Body of pancreas (tissue), 4 donors: ENCODE measurements at regions not wholly inside any gene's neighbourhood (a gene's known extent, or its start where the extent isn't known, plus 50 kb on each side); places are given as distances from the start of the nearest gene placed in this dataset.

Experiments used
- POLR2A ChIP-seq, 3 donors: fragments of 450-650 bp; IDR thresholded peaks; one replicate each; pipeline ENCODE4 v1.6.1; 2016; ENCODE audit warnings: antibody characterized with exemption in 3 of 3, mild to moderate bottlenecking in 2 of 3
- TF ChIP-seq, protein P1 (sequence below), 7 experiments: fragments of 450-650 bp in 4 of 7; fragments of 200-600 bp in 3 of 7; sonication (generic) in 3 of 7; IDR thresholded peaks; one replicate each; pipeline ENCODE4 v1.5.1; 2016 to 2019; ENCODE audit warnings: antibody characterized with exemption in 7 of 7

DNA sequence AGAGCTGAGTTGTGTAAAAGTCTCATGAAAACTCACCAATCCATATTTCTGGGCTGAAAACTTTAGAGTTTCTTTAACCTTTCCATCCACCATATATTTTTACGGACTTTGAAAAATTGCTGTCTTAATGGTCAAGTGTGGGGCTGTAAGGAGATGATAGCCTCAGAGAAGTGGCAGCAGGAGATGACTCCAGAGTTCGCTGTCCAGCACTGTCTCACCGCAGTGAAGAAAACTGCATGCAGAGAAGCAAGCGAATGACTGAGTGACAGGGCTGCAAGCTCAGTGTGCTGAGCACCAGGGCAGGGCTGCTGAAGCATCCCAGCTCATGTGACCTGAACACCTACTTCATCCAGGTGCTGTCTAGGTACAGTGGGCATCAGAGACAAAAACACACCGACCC lies 564.5 kb downstream of the ACTR3B start:
- no peak for TF ChIP-seq POLR2A (IDR thresholded peaks at IDR 0.05)
- TF ChIP-seq, protein P1, sequence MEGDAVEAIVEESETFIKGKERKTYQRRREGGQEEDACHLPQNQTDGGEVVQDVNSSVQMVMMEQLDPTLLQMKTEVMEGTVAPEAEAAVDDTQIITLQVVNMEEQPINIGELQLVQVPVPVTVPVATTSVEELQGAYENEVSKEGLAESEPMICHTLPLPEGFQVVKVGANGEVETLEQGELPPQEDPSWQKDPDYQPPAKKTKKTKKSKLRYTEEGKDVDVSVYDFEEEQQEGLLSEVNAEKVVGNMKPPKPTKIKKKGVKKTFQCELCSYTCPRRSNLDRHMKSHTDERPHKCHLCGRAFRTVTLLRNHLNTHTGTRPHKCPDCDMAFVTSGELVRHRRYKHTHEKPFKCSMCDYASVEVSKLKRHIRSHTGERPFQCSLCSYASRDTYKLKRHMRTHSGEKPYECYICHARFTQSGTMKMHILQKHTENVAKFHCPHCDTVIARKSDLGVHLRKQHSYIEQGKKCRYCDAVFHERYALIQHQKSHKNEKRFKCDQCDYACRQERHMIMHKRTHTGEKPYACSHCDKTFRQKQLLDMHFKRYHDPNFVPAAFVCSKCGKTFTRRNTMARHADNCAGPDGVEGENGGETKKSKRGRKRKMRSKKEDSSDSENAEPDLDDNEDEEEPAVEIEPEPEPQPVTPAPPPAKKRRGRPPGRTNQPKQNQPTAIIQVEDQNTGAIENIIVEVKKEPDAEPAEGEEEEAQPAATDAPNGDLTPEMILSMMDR (IDR thresholded peaks at IDR 0.05) = no peak
